Cardiac fibroblast (primary cell): ENCODE measurements at regions not wholly inside any gene's neighbourhood (a gene's known extent, or its start where the extent isn't known, plus 50 kb on each side); places are given as distances from the start of the nearest gene placed in this dataset.

Experiments
- DNase-seq, 2 donors: peaks; one replicate each; pipeline versions ENCODE4 v3.0.0 to v3.0.0-alpha.2; 2010; ENCODE audit warnings: low read depth in 2 of 2
- H3K4me3 ChIP-seq, 2 donors: replicated peaks in 1 of 2; 1 replicate in 1 of 2; 2 replicates in 1 of 2; pipeline ENCODE4 v1.5.1; 2011; ENCODE audit warnings: low read depth in 2 of 2, low read length in 2 of 2, mild to moderate bottlenecking in 2 of 2, moderate library complexity in 1 of 2
- TF ChIP-seq, protein P1 (sequence below): IDR thresholded peaks from one replicate; pipeline ENCODE4 v1.5.1; 2011; ENCODE audit warnings: low read depth, mild to moderate bottlenecking, low read length, inconsistent platforms

DNA sequence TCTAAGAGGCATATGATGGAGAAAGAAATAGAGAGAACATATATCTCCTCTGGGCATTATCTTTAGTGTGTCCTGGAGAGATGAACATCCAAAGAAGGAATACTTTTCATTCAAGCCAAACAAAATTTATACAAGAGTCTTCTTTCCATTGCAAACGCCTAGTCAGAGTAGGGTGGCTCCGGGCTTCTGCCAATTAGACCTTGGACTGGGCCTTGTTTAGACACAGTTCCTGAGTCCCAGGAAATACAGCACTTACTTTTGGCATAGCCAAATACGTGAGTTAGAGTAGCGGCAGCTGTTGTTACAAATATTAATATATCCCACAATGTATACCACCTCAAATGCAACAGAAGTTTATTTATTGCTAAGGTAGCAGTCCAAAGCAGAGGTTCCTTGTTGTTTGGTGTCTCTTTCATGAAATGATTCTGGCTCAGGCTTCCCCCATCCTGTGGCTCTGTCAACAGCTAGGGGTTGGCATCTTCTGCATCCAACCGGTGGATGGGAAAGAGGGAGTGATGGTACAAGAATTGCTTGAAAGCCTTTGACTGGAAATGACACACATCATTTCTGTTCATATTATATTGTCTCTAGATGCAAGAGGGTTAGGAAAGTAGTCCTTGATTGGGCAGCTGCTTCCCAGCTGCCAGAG is 148.0 kb upstream of the SPACA1 start:
- TF ChIP-seq, protein P1, sequence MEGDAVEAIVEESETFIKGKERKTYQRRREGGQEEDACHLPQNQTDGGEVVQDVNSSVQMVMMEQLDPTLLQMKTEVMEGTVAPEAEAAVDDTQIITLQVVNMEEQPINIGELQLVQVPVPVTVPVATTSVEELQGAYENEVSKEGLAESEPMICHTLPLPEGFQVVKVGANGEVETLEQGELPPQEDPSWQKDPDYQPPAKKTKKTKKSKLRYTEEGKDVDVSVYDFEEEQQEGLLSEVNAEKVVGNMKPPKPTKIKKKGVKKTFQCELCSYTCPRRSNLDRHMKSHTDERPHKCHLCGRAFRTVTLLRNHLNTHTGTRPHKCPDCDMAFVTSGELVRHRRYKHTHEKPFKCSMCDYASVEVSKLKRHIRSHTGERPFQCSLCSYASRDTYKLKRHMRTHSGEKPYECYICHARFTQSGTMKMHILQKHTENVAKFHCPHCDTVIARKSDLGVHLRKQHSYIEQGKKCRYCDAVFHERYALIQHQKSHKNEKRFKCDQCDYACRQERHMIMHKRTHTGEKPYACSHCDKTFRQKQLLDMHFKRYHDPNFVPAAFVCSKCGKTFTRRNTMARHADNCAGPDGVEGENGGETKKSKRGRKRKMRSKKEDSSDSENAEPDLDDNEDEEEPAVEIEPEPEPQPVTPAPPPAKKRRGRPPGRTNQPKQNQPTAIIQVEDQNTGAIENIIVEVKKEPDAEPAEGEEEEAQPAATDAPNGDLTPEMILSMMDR = no peak
- no peak overlapping the region for H3K4me3 ChIP-seq
- no peak for DNase-seq

DNA sequence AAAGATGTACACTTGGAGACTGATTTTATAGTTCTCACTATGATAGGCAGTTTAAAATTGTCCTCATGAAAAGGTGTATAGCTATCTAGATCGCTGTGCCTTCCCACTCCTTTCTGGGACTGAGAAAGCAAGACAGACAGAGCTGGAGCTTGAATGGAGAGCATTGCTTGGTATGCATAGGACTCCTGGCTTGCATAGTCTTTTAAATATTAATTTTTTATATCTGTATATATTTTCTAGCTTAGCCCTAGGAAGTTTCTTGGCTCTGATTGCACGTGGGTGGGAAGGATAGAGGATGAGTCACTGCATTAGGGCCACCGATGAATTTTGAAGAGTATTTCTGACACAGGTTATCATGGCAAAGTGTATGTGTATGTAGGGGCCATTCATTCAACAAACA is 150.0 kb upstream of the SPACA1 start:
- no peak overlapping the region for H3K4me3 ChIP-seq
- TF ChIP-seq, protein P1 = no peak
- peak; percentile 8 to 30 for DNase-seq

- H3K4me3 ChIP-seq = no peak overlapping the region
- DNase-seq = no peak
- TF ChIP-seq, protein P1 = no peak
Observed at GRCh38 chr6:87897013-87897412, 150.6 kb upstream of the SPACA1 start.

- no peak for DNase-seq
- TF ChIP-seq, protein P1 = no peak
- H3K4me3 ChIP-seq = no peak overlapping the region
Observed at GRCh38 chr6:87887266-87887665, 160.4 kb upstream of the SPACA1 start.

GRCh38 chr6:87884203-87884602 is 163.4 kb upstream of the SPACA1 start:
- TF ChIP-seq, protein P1 = no peak
- no peak for DNase-seq
- no peak overlapping the region for H3K4me3 ChIP-seq

GRCh38 chr6:87881342-87881895 is 166.2 kb upstream of the SPACA1 start:
- TF ChIP-seq, protein P1 = no peak
- peak in 1 of 2 donors; percentile 22 for DNase-seq
- H3K4me3 ChIP-seq = no peak overlapping the region
